Parathyroid adenoma (tissue), 2 donors: ENCODE measurements at regions not wholly inside any gene's neighbourhood (a gene's known extent, or its start where the extent isn't known, plus 50 kb on each side); places are given as distances from the start of the nearest gene placed in this dataset.

Experiments used
- H2AFZ ChIP-seq: fragments of 300-600 bp; sonication (generic); one replicate; pipeline ENCODE4 v1.7.0; 2017; ENCODE audit warnings: antibody characterized with exemption, mild to moderate bottlenecking
- H3K27ac ChIP-seq: fragments of 300-600 bp; sonication (generic); one replicate; pipeline ENCODE4 v1.7.0; 2017
- H3K27me3 ChIP-seq: fragments of 300-600 bp; sonication (generic); one replicate; pipeline ENCODE4 v1.7.0; 2017; ENCODE audit warnings: low read length; ENCODE audit not compliant: control insufficient read depth, insufficient read depth
- H3K36me3 ChIP-seq: fragments of 300-600 bp; sonication (generic); one replicate; pipeline ENCODE4 v1.7.0; 2017; ENCODE audit warnings: low read length; ENCODE audit not compliant: control insufficient read depth, insufficient read depth
- H3K4me1 ChIP-seq: fragments of 300-600 bp; sonication (generic); one replicate; pipeline ENCODE4 v1.7.0; 2017; ENCODE audit warnings: control low read depth
- H3K4me2 ChIP-seq: fragments of 300-600 bp; sonication (generic); one replicate; pipeline ENCODE4 v1.7.0; 2017; ENCODE audit warnings: low read length
- H3K4me3 ChIP-seq: fragments of 300-600 bp; sonication (generic); one replicate; pipeline ENCODE4 v1.7.0; 2017; ENCODE audit warnings: low read depth, low read length
- H3K79me2 ChIP-seq: fragments of 300-600 bp; sonication (generic); one replicate; pipeline ENCODE4 v1.7.0; 2017; ENCODE audit warnings: control low read depth
- H3K9ac ChIP-seq: fragments of 300-600 bp; sonication (generic); one replicate; pipeline ENCODE4 v1.7.0; 2017; ENCODE audit warnings: mild to moderate bottlenecking
- H3K9me3 ChIP-seq: fragments of 300-600 bp; sonication (generic); one replicate; pipeline ENCODE4 v1.7.0; 2017; ENCODE audit warnings: low read length; ENCODE audit not compliant: control insufficient read depth
- CTCF ChIP-seq: fragments of 300-600 bp; sonication (generic); IDR thresholded peaks from one replicate; pipeline ENCODE4 v1.7.0; 2017; ENCODE audit warnings: antibody characterized with exemption, mild to moderate bottlenecking
- donor health status: primary hyperparathyroidism.

- H2AFZ ChIP-seq, result no peak overlapping the region
- no peak overlapping the region for H3K4me2 ChIP-seq
- no peak for TF ChIP-seq CTCF
- no peak overlapping the region for H3K4me3 ChIP-seq
- H3K9ac ChIP-seq, result no peak overlapping the region
- no peaks in the 10 kb centered on the region for H3K9me3 ChIP-seq
- H3K27me3 ChIP-seq, result no peaks in the 10 kb centered on the region
- H3K27ac ChIP-seq, result no peak overlapping the region
- no peaks in the 10 kb centered on the region for H3K79me2 ChIP-seq
- H3K4me1 ChIP-seq, result no peaks in the 10 kb centered on the region
- H3K36me3 ChIP-seq, result no peaks in the 10 kb centered on the region
These were observed 931.1 kb downstream of the C6orf118 start for GRCh38 chr6:164378330-164378729.

- no peak overlapping the region for H2AFZ ChIP-seq
- H3K4me3 ChIP-seq, result no peak overlapping the region
- no peak overlapping the region for H3K27ac ChIP-seq
- no peak overlapping the region for H3K9ac ChIP-seq
- no peaks in the 10 kb centered on the region for H3K27me3 ChIP-seq
- H3K79me2 ChIP-seq, result no peaks in the 10 kb centered on the region
- no peaks in the 10 kb centered on the region for H3K9me3 ChIP-seq
- no peaks in the 10 kb centered on the region for H3K4me1 ChIP-seq
- no peaks in the 10 kb centered on the region for H3K36me3 ChIP-seq
- H3K4me2 ChIP-seq, result no peak overlapping the region
- no peak for TF ChIP-seq CTCF
These were observed 932.0 kb downstream of the C6orf118 start for GRCh38 chr6:164377348-164377918.

GRCh38 chr6:164370773-164371172, 938.6 kb downstream of the C6orf118 start:
- Histone ChIP-seq H3K9ac (no peak overlapping the region), H3K9me3 (no peaks in the 10 kb centered on the region), H3K36me3 (no peaks in the 10 kb centered on the region), H3K27me3 (no peaks in the 10 kb centered on the region), H3K4me2 (no peak overlapping the region), H2AFZ (no peak overlapping the region), H3K27ac (no peak overlapping the region), H3K4me3 (no peak overlapping the region), H3K79me2 (no peaks in the 10 kb centered on the region), H3K4me1 (no peaks in the 10 kb centered on the region)
- TF ChIP-seq CTCF, result no peak

GRCh38 chr6:164359441-164359840, 944.9 kb downstream of the QKI start:
- Histone ChIP-seq H3K27ac (no peak overlapping the region), H3K4me1 (no peaks in the 10 kb centered on the region), H3K9ac (no peak overlapping the region), H3K4me3 (no peak overlapping the region), H3K36me3 (no peaks in the 10 kb centered on the region), H3K9me3 (peaks cover 6% of the 10 kb centered on the region), H3K4me2 (no peak overlapping the region), H3K79me2 (no peaks in the 10 kb centered on the region), H2AFZ (no peak overlapping the region), H3K27me3 (no peaks in the 10 kb centered on the region)
- no peak for TF ChIP-seq CTCF

- Histone ChIP-seq H2AFZ (no peak overlapping the region), H3K79me2 (no peaks in the 10 kb centered on the region), H3K4me2 (no peak overlapping the region), H3K27ac (no peak overlapping the region), H3K9me3 (peaks cover 6% of the 10 kb centered on the region), H3K4me1 (no peaks in the 10 kb centered on the region), H3K4me3 (no peak overlapping the region), H3K9ac (no peak overlapping the region), H3K36me3 (no peaks in the 10 kb centered on the region), H3K27me3 (no peaks in the 10 kb centered on the region)
- no peak for TF ChIP-seq CTCF
These were observed 944.5 kb downstream of the QKI start for GRCh38 chr6:164359036-164359435.
